IMR-90 (cell line): ENCODE measurements at regions not wholly inside any gene's neighbourhood (a gene's known extent, or its start where the extent isn't known, plus 50 kb on each side); places are given as distances from the start of the nearest gene placed in this dataset.

Experiments
- ATAC-seq: fragments of 200-7000 bp; cut with Tn5 transposase; 2 replicates; pipeline ENCODE4 v1.9.1; 2020; ENCODE audit warnings: low read depth, mild to moderate bottlenecking, moderate library complexity
- BruUV-seq: library from RNA; stranded (reverse); fragments of 400-500 nt; replicated peaks from 2 replicates; lab custom pipeline; 2021; lab: Mats Ljungman, UMichigan
- CTCF ChIA-PET: fragments of 300-600 bp; formaldehyde crosslinking; extraction: SDS; loops from one replicate; lab custom pipeline; 2021; ENCODE audit warnings: antibody characterized with exemption; lab: Yijun Ruan, JAX
- POLR2A ChIA-PET: fragments of 300-600 bp; sonication (Branson Sonifier 250); formaldehyde crosslinking; loops from one replicate; lab custom pipeline; 2022; ENCODE audit warnings: antibody characterized with exemption; ENCODE audit not compliant: unreplicated experiment; lab: Charles Lee
- DNase-seq: peaks from one replicate; pipeline ENCODE4 v3.0.0; 2013
- H2AFZ ChIP-seq: replicated peaks from 2 replicates; pipeline ENCODE3; 2013; ENCODE audit warnings: low read length, mild to moderate bottlenecking; ENCODE audit not compliant: poor library complexity
- H2AK5ac ChIP-seq: 2 replicates; pipeline ENCODE4 v1.6.1; 2013; ENCODE audit warnings: low read depth, low read length, inconsistent platforms
- H2AK9ac ChIP-seq: replicated peaks from 2 replicates; pipeline ENCODE3; 2013; ENCODE audit warnings: mild to moderate bottlenecking, low read depth, low read length, moderate library complexity; ENCODE audit not compliant: poor library complexity
- H2BK120ac ChIP-seq: 2 replicates; pipeline ENCODE4 v1.6.1; 2013; ENCODE audit warnings: low read depth, low read length, inconsistent platforms
- H2BK15ac ChIP-seq: 3 replicates; pipeline ENCODE4 v1.6.1; 2013; ENCODE audit warnings: low read depth, low read length, inconsistent platforms
- H2BK20ac ChIP-seq: 2 replicates; pipeline ENCODE4 v1.6.1; 2013; ENCODE audit warnings: low read depth, mild to moderate bottlenecking, inconsistent platforms, low read length, moderate library complexity
- H2BK5ac ChIP-seq: 2 replicates; pipeline ENCODE4 v1.6.1; 2013; ENCODE audit warnings: mild to moderate bottlenecking, low read depth, low read length, inconsistent platforms; ENCODE audit not compliant: poor library complexity, severe bottlenecking
- H3K14ac ChIP-seq: replicated peaks from 2 replicates; pipeline ENCODE4 v1.6.1; 2013; ENCODE audit warnings: low read depth, low read length, inconsistent platforms
- H3K18ac ChIP-seq: 2 replicates; pipeline ENCODE4 v1.6.1; 2013; ENCODE audit warnings: low read depth, low read length, control low read depth
- H3K23ac ChIP-seq: 2 replicates; pipeline ENCODE4 v1.6.1; 2013; ENCODE audit warnings: low read depth, low read length, inconsistent platforms
- H3K27ac ChIP-seq: 2 replicates; pipeline ENCODE4 v1.5.1; 2013; ENCODE audit warnings: mild to moderate bottlenecking, control low read depth, low read length; ENCODE audit not compliant: insufficient read depth
- H3K27me3 ChIP-seq: 2 replicates; pipeline ENCODE4 v1.6.1; 2013; ENCODE audit warnings: low read length; ENCODE audit not compliant: control insufficient read depth, insufficient read depth
- H3K36me3 ChIP-seq: 2 replicates; pipeline ENCODE4 v1.6.1; 2013; ENCODE audit warnings: low read length, mixed read lengths; ENCODE audit not compliant: control insufficient read depth, insufficient read depth
- H3K4ac ChIP-seq: 2 replicates; pipeline ENCODE4 v1.6.1; 2013; ENCODE audit warnings: low read depth, low read length, inconsistent platforms
- H3K4me1 ChIP-seq: 2 replicates; pipeline ENCODE4 v1.6.1; 2013; ENCODE audit warnings: low read length, mixed read lengths; ENCODE audit not compliant: control insufficient read depth, insufficient read depth
- H3K4me2 ChIP-seq: 2 replicates; pipeline ENCODE4 v1.6.1; 2013; ENCODE audit warnings: low read depth, mild to moderate bottlenecking, control low read depth, low read length, moderate library complexity
- H3K4me3 ChIP-seq: 2 replicates; pipeline ENCODE4 v1.5.1; 2013; ENCODE audit warnings: low read depth, mild to moderate bottlenecking, control low read depth, low read length, moderate library complexity; ENCODE audit not compliant: insufficient read depth
- H3K56ac ChIP-seq: 2 replicates; pipeline ENCODE4 v1.6.1; 2013; ENCODE audit warnings: low read length, inconsistent platforms; ENCODE audit not compliant: insufficient read depth; ENCODE audit errors: extremely low read depth
- H3K79me1 ChIP-seq, 2 experiments: 2 replicates each; pipeline ENCODE4 v1.6.1; 2013; ENCODE audit warnings: low read length in 2 of 2, inconsistent platforms in 1 of 2, low read depth in 1 of 2
- H3K9ac ChIP-seq: 2 replicates; pipeline ENCODE4 v1.6.1; 2013; ENCODE audit warnings: low read depth, low read length, control low read depth
- H3K9me1 ChIP-seq: 2 replicates; pipeline ENCODE4 v1.6.1; 2013; ENCODE audit warnings: low read length, inconsistent platforms; ENCODE audit not compliant: insufficient read depth
- H3K9me3 ChIP-seq: 2 replicates; pipeline ENCODE4 v1.6.1; 2013; ENCODE audit warnings: low read length; ENCODE audit not compliant: control insufficient read depth, insufficient read depth
- H4K20me1 ChIP-seq: 2 replicates; pipeline ENCODE4 v1.6.1; 2013; ENCODE audit warnings: low read length, inconsistent platforms; ENCODE audit not compliant: insufficient read depth
- H4K5ac ChIP-seq: 2 replicates; pipeline ENCODE4 v1.6.1; 2013; ENCODE audit warnings: mild to moderate bottlenecking, low read depth, low read length, control low read depth
- H4K8ac ChIP-seq, 2 experiments: 2 replicates each; pipeline ENCODE4 v1.6.1; 2013; ENCODE audit warnings: low read depth in 2 of 2, low read length in 2 of 2, control low read depth in 1 of 2, inconsistent platforms in 1 of 2
- H4K91ac ChIP-seq: 2 replicates; pipeline ENCODE4 v1.6.1; 2013; ENCODE audit warnings: low read depth, low read length, inconsistent platforms; ENCODE audit not compliant: insufficient read depth
- CHD1 ChIP-seq: IDR thresholded peaks from 2 replicates; pipeline ENCODE4 v1.6.1; 2012; ENCODE audit warnings: low read depth, low read length, improper control_type of control experiment
- FOS ChIP-seq: fragments of 150-350 bp; IDR thresholded peaks from 2 replicates; pipeline ENCODE4 v1.6.1; 2016; ENCODE audit warnings: low read depth, low read length
- MAFK ChIP-seq: IDR thresholded peaks from 2 replicates; pipeline ENCODE4 v1.6.1; 2012; ENCODE audit warnings: low read depth, low read length, improper control_type of control experiment
- MAZ ChIP-seq: IDR thresholded peaks from 2 replicates; pipeline ENCODE4 v1.6.1; 2012; ENCODE audit warnings: low read depth, mild to moderate bottlenecking, low read length, improper control_type of control experiment, moderate library complexity, borderline replicate concordance
- WGBS, 2 experiments: methylation state at CpG; one replicate each; pipeline versions ENCODE4 v1.1.5 to v1.1.7; 2013; ENCODE audit warnings: missing lambda C conversion rate in 2 of 2; ENCODE audit not compliant: insufficient read length in 1 of 2; ENCODE audit errors: extremely low coverage in 2 of 2; 5-methylcytosine and 5-hydroxymethylcytosine counted together
- dilution Hi-C: fragments of 300-500 bp; cut with HindIII; formaldehyde crosslinking; loops from one replicate; pipeline ENCODE4 v1.14.3; 2018; ENCODE audit warnings: low sequenced_read_pairs; ENCODE audit not compliant: unreplicated experiment
- in situ Hi-C: fragments of 300-500 bp; cut with MboI; formaldehyde crosslinking; loops from 3 replicates; pipeline ENCODE4 v1.14.3; 2019; ENCODE audit warnings: low sequenced_read_pairs, inconsistent platforms, mixed read lengths
- intact Hi-C: fragments of 100-400 bp; cut with micrococcal nuclease; formaldehyde crosslinking; loops from 2 replicates; pipeline ENCODE4 v1.10.0; 2022

DNA sequence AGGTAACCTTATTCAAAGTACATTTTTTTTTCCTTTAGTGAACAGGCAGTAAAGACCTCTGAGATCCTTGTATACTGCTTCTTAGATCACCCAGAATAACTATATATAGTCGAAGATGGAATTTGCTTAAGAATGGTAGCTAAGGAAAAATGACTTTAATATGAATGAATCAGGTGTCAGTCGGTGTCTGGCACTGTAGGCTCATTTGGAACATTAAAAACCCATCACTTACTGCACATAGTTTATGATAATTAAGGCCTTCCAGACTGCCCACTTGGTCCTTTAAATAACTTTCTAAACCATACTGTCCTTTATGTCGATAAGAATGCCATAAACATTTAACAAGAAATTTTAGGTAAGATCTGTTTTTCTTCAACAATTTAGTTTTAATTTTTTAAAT lies 981.8 kb downstream of the ROBO2 start:
- no peak overlapping the region for H3K27ac ChIP-seq
- ChIA-PET POLR2A (no interaction called here), CTCF (interaction anchor here (0.5 to 0.6 kb wide), 2 partner anchors 224 to 923 kb away, joined by 3 read pairs; no protein-coding TSS in a partner anchor)
- no peak for ATAC-seq
- no peak overlapping the region for H2BK120ac ChIP-seq
- no peak overlapping the region for H2BK20ac ChIP-seq
- H4K8ac ChIP-seq, result no peak overlapping the region
- H3K4me2 ChIP-seq, result no peak overlapping the region
- H3K23ac ChIP-seq, result no peak overlapping the region
- no peaks in the 10 kb centered on the region for H3K9me3 ChIP-seq
- in situ Hi-C loops (no loop called here), dilution Hi-C loops (no loop called here), intact Hi-C loops (no loop called here)
- no peak overlapping the region for H3K9ac ChIP-seq
- H3K14ac ChIP-seq, result no peak overlapping the region
- H2AFZ ChIP-seq, result no peak overlapping the region
- H3K36me3 ChIP-seq, result no peaks in the 10 kb centered on the region
- WGBS, 2 experiments, result no CpG with 5 or more reads among the region's 3 CpGs
- TF ChIP-seq MAFK (no peak), FOS (no peak), CHD1 (no peak), MAZ (no peak)
- H3K9me1 ChIP-seq, result no peaks in the 10 kb centered on the region
- H4K5ac ChIP-seq, result no peak overlapping the region
- H3K4ac ChIP-seq, result no peak overlapping the region
- no peak overlapping the region for H2AK9ac ChIP-seq
- H2BK15ac ChIP-seq, result no peak overlapping the region
- no TSS peak for BruUV-seq
- no peak overlapping the region for H3K56ac ChIP-seq
- no peak overlapping the region for H3K4me3 ChIP-seq
- no peak overlapping the region for H3K18ac ChIP-seq
- H4K20me1 ChIP-seq, result no peaks in the 10 kb centered on the region
- no peak overlapping the region for H4K91ac ChIP-seq
- no peaks in the 10 kb centered on the region for H3K27me3 ChIP-seq
- H2AK5ac ChIP-seq, result no peak overlapping the region
- no peaks in the 10 kb centered on the region for H3K79me1 ChIP-seq
- no peaks in the 10 kb centered on the region for H3K4me1 ChIP-seq
- H2BK5ac ChIP-seq, result no peak overlapping the region
- no peak for DNase-seq
